ENCODE measurements at regions not wholly inside any gene's neighbourhood (a gene's known extent, or its start where the extent isn't known, plus 50 kb on each side); places are given as distances from the start of the nearest gene placed in this dataset.

DNA sequence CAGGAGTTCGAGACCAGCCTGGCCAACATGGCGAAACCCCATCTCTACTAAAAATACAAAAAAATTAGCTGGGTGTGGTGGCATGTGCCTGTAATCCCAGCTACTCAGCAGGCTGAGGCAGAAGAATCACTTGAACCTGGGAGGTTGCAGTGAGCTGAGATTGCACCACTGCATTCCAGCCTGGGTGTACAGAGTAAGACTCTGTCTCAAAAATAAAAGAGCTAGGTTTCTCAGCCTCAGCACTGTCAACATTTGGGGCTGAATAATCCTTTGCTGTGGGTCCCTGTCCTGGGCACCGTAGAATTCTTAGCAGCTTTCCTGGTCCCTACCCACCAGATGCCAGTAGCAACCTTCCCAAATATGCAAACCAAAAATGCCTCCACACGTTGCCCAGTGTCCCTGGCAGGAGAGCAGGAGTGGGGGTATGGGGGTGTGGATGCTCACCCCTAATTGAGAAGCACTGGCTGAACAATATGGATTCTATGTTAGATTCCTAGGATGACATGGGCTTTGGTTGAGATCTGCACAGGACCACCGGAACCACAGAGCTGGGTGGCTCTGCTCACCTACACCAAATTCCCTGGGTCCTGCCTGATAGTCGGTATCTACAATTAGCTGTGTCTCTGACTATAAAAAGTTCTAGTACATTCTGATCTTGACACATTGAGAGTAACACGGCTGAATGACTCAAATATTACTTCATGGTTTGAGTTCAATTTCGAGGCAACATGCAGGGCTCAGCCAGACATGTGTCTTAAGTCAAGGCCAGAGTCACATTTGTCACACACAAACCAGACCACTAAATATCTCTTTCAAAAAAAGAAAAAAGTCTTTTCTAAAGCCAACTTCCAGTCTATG lies 577.0 kb upstream of the MDFIC2 start:
- no peaks in the 10 kb centered on the region; a peak in 2 of 4 replicates for H3K4me1 ChIP-seq (ENCODE audit: control insufficient read depth in 1 of 2, insufficient read depth in 2 of 2, low read depth in 1 of 2, low read length in 1 of 2)
- H3K4me3 ChIP-seq (ENCODE audit: low read depth in 2 of 2, low read length in 1 of 2) = no peak overlapping the region
- no peaks in the 10 kb centered on the region for H3K9me3 ChIP-seq
- H3K9me2 ChIP-seq = no peaks in the 10 kb centered on the region
- no peak overlapping the region for H3K27ac ChIP-seq (ENCODE audit: low read depth in 2 of 2, low read length in 1 of 2)
- H3F3A ChIP-seq (replicated peaks; ENCODE audit: insufficient read depth) = no peaks in the 10 kb centered on the region
- ChIA-PET POLR2A (no interaction called here), CTCF (interaction anchor here (1.1 to 1.4 kb wide), 2 partner anchors 15 to 18 kb away, joined by 3 read pairs; no protein-coding TSS in a partner anchor)
- TF ChIP-seq POLR2AphosphoS5 (IDR thresholded peaks at IDR 0.05; ENCODE audit: low read depth, low read length) = no peak
- TF ChIP-seq, protein P1, sequence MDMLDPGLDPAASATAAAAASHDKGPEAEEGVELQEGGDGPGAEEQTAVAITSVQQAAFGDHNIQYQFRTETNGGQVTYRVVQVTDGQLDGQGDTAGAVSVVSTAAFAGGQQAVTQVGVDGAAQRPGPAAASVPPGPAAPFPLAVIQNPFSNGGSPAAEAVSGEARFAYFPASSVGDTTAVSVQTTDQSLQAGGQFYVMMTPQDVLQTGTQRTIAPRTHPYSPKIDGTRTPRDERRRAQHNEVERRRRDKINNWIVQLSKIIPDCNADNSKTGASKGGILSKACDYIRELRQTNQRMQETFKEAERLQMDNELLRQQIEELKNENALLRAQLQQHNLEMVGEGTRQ (IDR thresholded peaks at IDR 0.05; ENCODE audit: borderline replicate concordance, low read depth, low read length) = no peak
- TF ChIP-seq, protein P2, sequence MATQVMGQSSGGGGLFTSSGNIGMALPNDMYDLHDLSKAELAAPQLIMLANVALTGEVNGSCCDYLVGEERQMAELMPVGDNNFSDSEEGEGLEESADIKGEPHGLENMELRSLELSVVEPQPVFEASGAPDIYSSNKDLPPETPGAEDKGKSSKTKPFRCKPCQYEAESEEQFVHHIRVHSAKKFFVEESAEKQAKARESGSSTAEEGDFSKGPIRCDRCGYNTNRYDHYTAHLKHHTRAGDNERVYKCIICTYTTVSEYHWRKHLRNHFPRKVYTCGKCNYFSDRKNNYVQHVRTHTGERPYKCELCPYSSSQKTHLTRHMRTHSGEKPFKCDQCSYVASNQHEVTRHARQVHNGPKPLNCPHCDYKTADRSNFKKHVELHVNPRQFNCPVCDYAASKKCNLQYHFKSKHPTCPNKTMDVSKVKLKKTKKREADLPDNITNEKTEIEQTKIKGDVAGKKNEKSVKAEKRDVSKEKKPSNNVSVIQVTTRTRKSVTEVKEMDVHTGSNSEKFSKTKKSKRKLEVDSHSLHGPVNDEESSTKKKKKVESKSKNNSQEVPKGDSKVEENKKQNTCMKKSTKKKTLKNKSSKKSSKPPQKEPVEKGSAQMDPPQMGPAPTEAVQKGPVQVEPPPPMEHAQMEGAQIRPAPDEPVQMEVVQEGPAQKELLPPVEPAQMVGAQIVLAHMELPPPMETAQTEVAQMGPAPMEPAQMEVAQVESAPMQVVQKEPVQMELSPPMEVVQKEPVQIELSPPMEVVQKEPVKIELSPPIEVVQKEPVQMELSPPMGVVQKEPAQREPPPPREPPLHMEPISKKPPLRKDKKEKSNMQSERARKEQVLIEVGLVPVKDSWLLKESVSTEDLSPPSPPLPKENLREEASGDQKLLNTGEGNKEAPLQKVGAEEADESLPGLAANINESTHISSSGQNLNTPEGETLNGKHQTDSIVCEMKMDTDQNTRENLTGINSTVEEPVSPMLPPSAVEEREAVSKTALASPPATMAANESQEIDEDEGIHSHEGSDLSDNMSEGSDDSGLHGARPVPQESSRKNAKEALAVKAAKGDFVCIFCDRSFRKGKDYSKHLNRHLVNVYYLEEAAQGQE (IDR thresholded peaks at IDR 0.05; ENCODE audit: low read depth, low read length) = no peak
- no peak for TF ChIP-seq RCOR1 (IDR thresholded peaks at IDR 0.05; ENCODE audit: low read length)
- no peak for TF ChIP-seq CHD2 (IDR thresholded peaks at IDR 0.05; ENCODE audit: low read length, partially characterized antibody)
- WGBS (ENCODE audit: low lambda C conversion rate) = 79% methylated on average over 8 of the region's 8 CpGs
- H2AFZ ChIP-seq (ENCODE audit: low read depth) = no peak overlapping the region
- H3K79me2 ChIP-seq (ENCODE audit: insufficient read depth) = no peaks in the 10 kb centered on the region
- no peak for DNase-seq
- H3K9ac ChIP-seq = no peak overlapping the region
- no peaks in the 10 kb centered on the region for H3K27me3 ChIP-seq (ENCODE audit: insufficient read depth)
- H3K36me3 ChIP-seq (replicated peaks in 1 of 2; ENCODE audit: control insufficient read depth in 1 of 2, insufficient read depth in 2 of 2, low read length in 1 of 2) = no peaks in the 10 kb centered on the region
- no peak overlapping the region for H3K4me2 ChIP-seq
- no peaks in the 10 kb centered on the region for H4K20me1 ChIP-seq (ENCODE audit: insufficient read depth)

DNA sequence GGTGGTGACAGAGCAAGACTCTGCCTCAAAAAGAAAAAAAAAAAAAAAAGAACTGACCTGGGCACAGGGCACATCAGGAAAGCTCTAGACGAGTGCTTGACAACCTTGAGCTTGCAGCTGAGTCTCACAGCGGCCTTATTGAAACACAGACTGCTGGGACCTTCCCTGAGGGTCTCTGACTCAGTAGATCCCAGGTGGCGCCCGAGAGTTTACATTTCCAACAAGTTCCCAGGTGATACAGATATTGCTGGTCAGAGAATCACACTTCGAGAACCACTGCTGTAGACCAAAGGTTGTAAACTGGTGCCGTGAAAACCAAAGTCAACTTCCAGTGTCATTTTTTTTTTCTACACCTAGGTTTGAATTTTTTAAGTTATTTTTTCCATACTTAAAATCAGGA lies 573.2 kb upstream of the MDFIC2 start:
- Histone ChIP-seq H3K4me3 (ENCODE audit: low read depth in 2 of 2, low read length in 1 of 2) (no peak overlapping the region), H3K4me1 (ENCODE audit: control insufficient read depth in 1 of 2, insufficient read depth in 2 of 2, low read depth in 1 of 2, low read length in 1 of 2) (no peaks in the 10 kb centered on the region; a peak in 1 of 4 replicates), H2AFZ (ENCODE audit: low read depth) (no peak overlapping the region), H3K27me3 (ENCODE audit: insufficient read depth) (no peaks in the 10 kb centered on the region), H3K9ac (no peak overlapping the region), H3K9me2 (no peaks in the 10 kb centered on the region), H3K79me2 (ENCODE audit: insufficient read depth) (no peaks in the 10 kb centered on the region), H3K36me3 (replicated peaks in 1 of 2; ENCODE audit: control insufficient read depth in 1 of 2, insufficient read depth in 2 of 2, low read length in 1 of 2) (no peaks in the 10 kb centered on the region), H3K27ac (ENCODE audit: low read depth in 2 of 2, low read length in 1 of 2) (no peak overlapping the region), H3F3A (replicated peaks; ENCODE audit: insufficient read depth) (no peaks in the 10 kb centered on the region), H4K20me1 (ENCODE audit: insufficient read depth) (no peaks in the 10 kb centered on the region), H3K4me2 (no peak overlapping the region), H3K9me3 (no peaks in the 10 kb centered on the region)
- DNase-seq = no peak
- TF ChIP-seq GATA2 (CRISPR knock-in tag; IDR thresholded peaks at IDR 0.05) (no peak), GABPA (IDR thresholded peaks at IDR 0.05; ENCODE audit: low read depth) (no peak), FOXJ3 (CRISPR knock-in tag; IDR thresholded peaks at IDR 0.05) (no peak), NRF1 (IDR thresholded peaks at IDR 0.05; ENCODE audit: low read depth, low read length) (no peak), CHD2 (IDR thresholded peaks at IDR 0.05; ENCODE audit: low read length, partially characterized antibody) (no peak), FOSL2 (IDR thresholded peaks at IDR 0.05; ENCODE audit: borderline replicate concordance, low read depth) (no peak), ELF1 (IDR thresholded peaks at IDR 0.05) (no peak), YY1 (IDR thresholded peaks at IDR 0.05; ENCODE audit: low read depth) (no peak), RXRA (IDR thresholded peaks at IDR 0.05; ENCODE audit: borderline replicate concordance, low read depth) (no peak)
- CTCF ChIA-PET = no interaction called here
- POLR2A ChIA-PET = no interaction called here
- WGBS (ENCODE audit: low lambda C conversion rate) = 69% methylated on average over 5 of the region's 6 CpGs
